H9 (cell line): ENCODE measurements at regions not wholly inside any gene's neighbourhood (a gene's known extent, or its start where the extent isn't known, plus 50 kb on each side); places are given as distances from the start of the nearest gene placed in this dataset.

Source experiments
- DNase-seq: peaks from one replicate; pipeline ENCODE4 v3.0.0-alpha.2; 2017
- H2AFZ ChIP-seq: one replicate; pipeline ENCODE4 v1.6.1; 2013; ENCODE audit warnings: mild to moderate bottlenecking, low read length, control low read depth, moderate library complexity
- H2AK5ac ChIP-seq: 2 replicates; pipeline ENCODE4 v1.6.1; 2013; ENCODE audit warnings: low read length, control low read depth, mixed read lengths; ENCODE audit not compliant: insufficient read length
- H2BK120ac ChIP-seq: one replicate; pipeline ENCODE4 v1.6.1; 2013; ENCODE audit warnings: low read depth, mild to moderate bottlenecking, low read length, control low read depth, inconsistent platforms; ENCODE audit not compliant: poor library complexity, severe bottlenecking
- H2BK12ac ChIP-seq: 2 replicates; pipeline ENCODE4 v1.6.1; 2013; ENCODE audit warnings: low read length, control low read depth, mixed read lengths, low read depth; ENCODE audit not compliant: insufficient read length
- H2BK15ac ChIP-seq: 2 replicates; pipeline ENCODE4 v1.6.1; 2013; ENCODE audit warnings: low read depth, low read length, control low read depth
- H2BK20ac ChIP-seq: one replicate; pipeline ENCODE4 v1.6.1; 2013; ENCODE audit warnings: low read depth, mild to moderate bottlenecking, low read length, control low read depth, inconsistent platforms; ENCODE audit not compliant: poor library complexity, severe bottlenecking
- H2BK5ac ChIP-seq: 2 replicates; pipeline ENCODE4 v1.6.1; 2013; ENCODE audit warnings: low read length, control low read depth, mixed read lengths; ENCODE audit not compliant: insufficient read length
- H3K14ac ChIP-seq: 2 replicates; pipeline ENCODE4 v1.6.1; 2013; ENCODE audit warnings: low read length, control low read depth; ENCODE audit not compliant: insufficient read depth
- H3K18ac ChIP-seq: 2 replicates; pipeline ENCODE4 v1.6.1; 2013; ENCODE audit warnings: low read depth, mild to moderate bottlenecking, mixed read lengths, low read length, control low read depth; ENCODE audit not compliant: insufficient read length
- H3K23ac ChIP-seq: 2 replicates; pipeline ENCODE4 v1.6.1; 2013; ENCODE audit warnings: low read length, control low read depth, mixed read lengths, low read depth; ENCODE audit not compliant: insufficient read length
- H3K23me2 ChIP-seq: 2 replicates; pipeline ENCODE4 v1.6.1; 2013; ENCODE audit warnings: low read depth, mild to moderate bottlenecking, mixed read lengths, low read length, control low read depth; ENCODE audit not compliant: insufficient read length, poor library complexity, severe bottlenecking
- H3K27ac ChIP-seq: 2 replicates; pipeline ENCODE4 v1.5.1; 2013; ENCODE audit warnings: low read length, control low read depth, mixed read lengths, low read depth; ENCODE audit not compliant: insufficient read length
- H3K27me3 ChIP-seq: 2 replicates; pipeline ENCODE4 v1.6.1; 2013; ENCODE audit warnings: low read length, control low read depth, inconsistent platforms; ENCODE audit not compliant: insufficient read depth
- H3K4ac ChIP-seq: 2 replicates; pipeline ENCODE4 v1.6.1; 2013; ENCODE audit warnings: low read depth, mild to moderate bottlenecking, control low read depth, inconsistent platforms, low read length, moderate library complexity
- H3K4me1 ChIP-seq: 2 replicates; pipeline ENCODE4 v1.6.1; 2013; ENCODE audit warnings: low read length, control low read depth, inconsistent platforms; ENCODE audit not compliant: insufficient read depth
- H3K4me2 ChIP-seq: 2 replicates; pipeline ENCODE4 v1.6.1; 2013; ENCODE audit warnings: low read length, control low read depth, mixed read lengths; ENCODE audit not compliant: insufficient read length, insufficient read depth
- H3K56ac ChIP-seq: 2 replicates; pipeline ENCODE4 v1.6.1; 2013; ENCODE audit warnings: low read depth, mild to moderate bottlenecking, mixed read lengths, low read length, control low read depth; ENCODE audit not compliant: insufficient read length
- H3K79me1 ChIP-seq: 2 replicates; pipeline ENCODE4 v1.6.1; 2013; ENCODE audit warnings: low read depth, mild to moderate bottlenecking, moderate library complexity, low read length, control low read depth, inconsistent platforms; ENCODE audit not compliant: insufficient read depth, poor library complexity, severe bottlenecking
- H3K79me2 ChIP-seq: 2 replicates; pipeline ENCODE4 v1.6.1; 2013; ENCODE audit warnings: low read length, control low read depth, inconsistent platforms; ENCODE audit not compliant: insufficient read depth
- H3K9ac ChIP-seq: 2 replicates; pipeline ENCODE4 v1.6.1; 2013; ENCODE audit warnings: low read length, control low read depth, mixed read lengths; ENCODE audit not compliant: insufficient read length; ENCODE audit errors: extremely low read depth
- H3K9me3 ChIP-seq: one replicate; pipeline ENCODE4 v1.6.1; 2013; ENCODE audit warnings: low read depth, low read length, inconsistent platforms; ENCODE audit not compliant: control insufficient read depth
- H3T11ph ChIP-seq: one replicate; pipeline ENCODE4 v1.6.1; 2013; ENCODE audit warnings: mild to moderate bottlenecking, low read length, control low read depth, inconsistent platforms
- H4K20me1 ChIP-seq: one replicate; pipeline ENCODE4 v1.6.1; 2013; ENCODE audit not compliant: control insufficient read depth, insufficient read length, insufficient read depth
- H4K5ac ChIP-seq: 2 replicates; pipeline ENCODE4 v1.6.1; 2013; ENCODE audit warnings: low read depth, mild to moderate bottlenecking, mixed read lengths, low read length, control low read depth; ENCODE audit not compliant: insufficient read length
- H4K8ac ChIP-seq: replicated peaks from 2 replicates; pipeline ENCODE4 v1.6.1; 2013; ENCODE audit warnings: low read length, control low read depth, mixed read lengths, low read depth; ENCODE audit not compliant: insufficient read length
- H4K91ac ChIP-seq: 2 replicates; pipeline ENCODE4 v1.6.1; 2013; ENCODE audit warnings: low read depth, mild to moderate bottlenecking, moderate library complexity, mixed read lengths, low read length, control low read depth; ENCODE audit not compliant: insufficient read length
- H3K27ac Mint-ChIP-seq, 3 experiments: 2 replicates in 2 of 3; 3 replicates in 1 of 3; pipeline ENCODE4 v1.8.0; 2020 to 2021; ENCODE audit warnings: mixed read lengths in 3 of 3, mild to moderate bottlenecking in 1 of 3, moderate library complexity in 1 of 3
- H3K27me3 Mint-ChIP-seq: 2 replicates; pipeline ENCODE4 v1.8.0; 2021; ENCODE audit warnings: low read depth, mild to moderate bottlenecking, moderate library complexity, mixed read lengths
- H3K36me3 Mint-ChIP-seq, 3 experiments: 2 replicates in 2 of 3; 3 replicates in 1 of 3; pipeline ENCODE4 v1.8.0; 2020 to 2021; ENCODE audit warnings: low read depth in 3 of 3, mixed read lengths in 3 of 3; ENCODE audit not compliant: insufficient read depth in 1 of 3
- H3K4me1 Mint-ChIP-seq, 2 experiments: 2 replicates each; pipeline ENCODE4 v1.8.0; 2020; ENCODE audit warnings: mixed read lengths in 2 of 2
- H3K4me3 Mint-ChIP-seq, 2 experiments: 2 replicates in 1 of 2; 3 replicates in 1 of 2; pipeline ENCODE4 v1.8.0; 2020 to 2021; ENCODE audit warnings: mild to moderate bottlenecking in 2 of 2, mixed read lengths in 2 of 2, moderate library complexity in 1 of 2
- H3K9me3 Mint-ChIP-seq, 2 experiments: 2 replicates in 1 of 2; 3 replicates in 1 of 2; pipeline ENCODE4 v1.8.0; 2020; ENCODE audit warnings: mild to moderate bottlenecking in 2 of 2, mixed read lengths in 2 of 2, moderate library complexity in 1 of 2
- CTCF ChIP-seq: fragments of 200-600 bp; sonication (generic); conservative IDR thresholded peaks from 3 replicates; pipeline ENCODE4 v1.8.0; 2021; ENCODE audit warnings: antibody characterized with exemption, mild to moderate bottlenecking
- WGBS: extraction: QIAGEN DNeasy Blood & Tissue Kit; methylation state at CpG from one replicate; pipeline ENCODE4 v1.1.7; 2013; ENCODE audit warnings: missing lambda C conversion rate, low lambda C conversion rate, mixed read lengths; ENCODE audit not compliant: insufficient read length; ENCODE audit errors: extremely low coverage; 5-methylcytosine and 5-hydroxymethylcytosine counted together

GRCh38 chr3:69687641-69688040, 51.6 kb upstream of the MITF start:
- Histone ChIP-seq H3K14ac (no peak overlapping the region), H3K23me2 (peaks cover 2% of the 10 kb centered on the region), H3K9ac (no peak overlapping the region), H2BK5ac (no peak overlapping the region), H2BK15ac (no peak overlapping the region), H3K18ac (no peak overlapping the region), H3K79me1 (no peaks in the 10 kb centered on the region), H3K4me1 (no peaks in the 10 kb centered on the region), H2BK120ac (no peak overlapping the region), H4K8ac (no peak overlapping the region), H2BK12ac (no peak overlapping the region), H3K9me3 (no peaks in the 10 kb centered on the region), H3K4me2 (no peak overlapping the region), H2AK5ac (no peak overlapping the region), H3K27me3 (peaks cover 13% of the 10 kb centered on the region), H2BK20ac (no peak overlapping the region), H3K79me2 (no peaks in the 10 kb centered on the region), H3K23ac (no peak overlapping the region), H3K4ac (no peak overlapping the region), H3K27ac (no peak overlapping the region), H4K91ac (no peak overlapping the region), H4K5ac (no peak overlapping the region), H3K56ac (no peak overlapping the region), H2AFZ (no peak overlapping the region), H4K20me1 (no peaks in the 10 kb centered on the region), H3T11ph (no peak overlapping the region)
- Mint-ChIP-seq H3K27me3 (peaks cover 82% of the 10 kb centered on the region), H3K4me1 (peaks cover 11 to 18% of the 10 kb centered on the region in 2 experiments), H3K27ac (no peak overlapping the region), H3K4me3 (no peak overlapping the region), H3K36me3 (no peaks in the 10 kb centered on the region), H3K9me3 (no peaks in the 10 kb centered on the region)
- TF ChIP-seq CTCF = no peak
- no CpG with 5 or more reads among the region's 5 CpGs for WGBS
- DNase-seq = no peak
